H9 (cell line): ENCODE measurements at regions not wholly inside any gene's neighbourhood (a gene's known extent, or its start where the extent isn't known, plus 50 kb on each side); places are given as distances from the start of the nearest gene placed in this dataset.

Experiments used
- DNase-seq: peaks from one replicate; pipeline ENCODE4 v3.0.0-alpha.2; 2017
- H2AFZ ChIP-seq: one replicate; pipeline ENCODE4 v1.6.1; 2013; ENCODE audit warnings: mild to moderate bottlenecking, low read length, control low read depth, moderate library complexity
- H2AK5ac ChIP-seq: 2 replicates; pipeline ENCODE4 v1.6.1; 2013; ENCODE audit warnings: low read length, control low read depth, mixed read lengths; ENCODE audit not compliant: insufficient read length
- H2BK120ac ChIP-seq: one replicate; pipeline ENCODE4 v1.6.1; 2013; ENCODE audit warnings: low read depth, mild to moderate bottlenecking, low read length, control low read depth, inconsistent platforms; ENCODE audit not compliant: poor library complexity, severe bottlenecking
- H2BK12ac ChIP-seq: 2 replicates; pipeline ENCODE4 v1.6.1; 2013; ENCODE audit warnings: low read length, control low read depth, mixed read lengths, low read depth; ENCODE audit not compliant: insufficient read length
- H2BK15ac ChIP-seq: 2 replicates; pipeline ENCODE4 v1.6.1; 2013; ENCODE audit warnings: low read depth, low read length, control low read depth
- H2BK20ac ChIP-seq: one replicate; pipeline ENCODE4 v1.6.1; 2013; ENCODE audit warnings: low read depth, mild to moderate bottlenecking, low read length, control low read depth, inconsistent platforms; ENCODE audit not compliant: poor library complexity, severe bottlenecking
- H2BK5ac ChIP-seq: 2 replicates; pipeline ENCODE4 v1.6.1; 2013; ENCODE audit warnings: low read length, control low read depth, mixed read lengths; ENCODE audit not compliant: insufficient read length
- H3K14ac ChIP-seq: 2 replicates; pipeline ENCODE4 v1.6.1; 2013; ENCODE audit warnings: low read length, control low read depth; ENCODE audit not compliant: insufficient read depth
- H3K18ac ChIP-seq: 2 replicates; pipeline ENCODE4 v1.6.1; 2013; ENCODE audit warnings: low read depth, mild to moderate bottlenecking, mixed read lengths, low read length, control low read depth; ENCODE audit not compliant: insufficient read length
- H3K23ac ChIP-seq: 2 replicates; pipeline ENCODE4 v1.6.1; 2013; ENCODE audit warnings: low read length, control low read depth, mixed read lengths, low read depth; ENCODE audit not compliant: insufficient read length
- H3K23me2 ChIP-seq: 2 replicates; pipeline ENCODE4 v1.6.1; 2013; ENCODE audit warnings: low read depth, mild to moderate bottlenecking, mixed read lengths, low read length, control low read depth; ENCODE audit not compliant: insufficient read length, poor library complexity, severe bottlenecking
- H3K27ac ChIP-seq: 2 replicates; pipeline ENCODE4 v1.5.1; 2013; ENCODE audit warnings: low read length, control low read depth, mixed read lengths, low read depth; ENCODE audit not compliant: insufficient read length
- H3K27me3 ChIP-seq: 2 replicates; pipeline ENCODE4 v1.6.1; 2013; ENCODE audit warnings: low read length, control low read depth, inconsistent platforms; ENCODE audit not compliant: insufficient read depth
- H3K4ac ChIP-seq: 2 replicates; pipeline ENCODE4 v1.6.1; 2013; ENCODE audit warnings: low read depth, mild to moderate bottlenecking, control low read depth, inconsistent platforms, low read length, moderate library complexity
- H3K4me1 ChIP-seq: 2 replicates; pipeline ENCODE4 v1.6.1; 2013; ENCODE audit warnings: low read length, control low read depth, inconsistent platforms; ENCODE audit not compliant: insufficient read depth
- H3K4me2 ChIP-seq: 2 replicates; pipeline ENCODE4 v1.6.1; 2013; ENCODE audit warnings: low read length, control low read depth, mixed read lengths; ENCODE audit not compliant: insufficient read length, insufficient read depth
- H3K56ac ChIP-seq: 2 replicates; pipeline ENCODE4 v1.6.1; 2013; ENCODE audit warnings: low read depth, mild to moderate bottlenecking, mixed read lengths, low read length, control low read depth; ENCODE audit not compliant: insufficient read length
- H3K79me1 ChIP-seq: 2 replicates; pipeline ENCODE4 v1.6.1; 2013; ENCODE audit warnings: low read depth, mild to moderate bottlenecking, moderate library complexity, low read length, control low read depth, inconsistent platforms; ENCODE audit not compliant: insufficient read depth, poor library complexity, severe bottlenecking
- H3K79me2 ChIP-seq: 2 replicates; pipeline ENCODE4 v1.6.1; 2013; ENCODE audit warnings: low read length, control low read depth, inconsistent platforms; ENCODE audit not compliant: insufficient read depth
- H3K9ac ChIP-seq: 2 replicates; pipeline ENCODE4 v1.6.1; 2013; ENCODE audit warnings: low read length, control low read depth, mixed read lengths; ENCODE audit not compliant: insufficient read length; ENCODE audit errors: extremely low read depth
- H3K9me3 ChIP-seq: one replicate; pipeline ENCODE4 v1.6.1; 2013; ENCODE audit warnings: low read depth, low read length, inconsistent platforms; ENCODE audit not compliant: control insufficient read depth
- H3T11ph ChIP-seq: one replicate; pipeline ENCODE4 v1.6.1; 2013; ENCODE audit warnings: mild to moderate bottlenecking, low read length, control low read depth, inconsistent platforms
- H4K20me1 ChIP-seq: one replicate; pipeline ENCODE4 v1.6.1; 2013; ENCODE audit not compliant: control insufficient read depth, insufficient read length, insufficient read depth
- H4K5ac ChIP-seq: 2 replicates; pipeline ENCODE4 v1.6.1; 2013; ENCODE audit warnings: low read depth, mild to moderate bottlenecking, mixed read lengths, low read length, control low read depth; ENCODE audit not compliant: insufficient read length
- H4K8ac ChIP-seq: replicated peaks from 2 replicates; pipeline ENCODE4 v1.6.1; 2013; ENCODE audit warnings: low read length, control low read depth, mixed read lengths, low read depth; ENCODE audit not compliant: insufficient read length
- H4K91ac ChIP-seq: 2 replicates; pipeline ENCODE4 v1.6.1; 2013; ENCODE audit warnings: low read depth, mild to moderate bottlenecking, moderate library complexity, mixed read lengths, low read length, control low read depth; ENCODE audit not compliant: insufficient read length
- H3K27ac Mint-ChIP-seq, 3 experiments: 2 replicates in 2 of 3; 3 replicates in 1 of 3; pipeline ENCODE4 v1.8.0; 2020 to 2021; ENCODE audit warnings: mixed read lengths in 3 of 3, mild to moderate bottlenecking in 1 of 3, moderate library complexity in 1 of 3
- H3K27me3 Mint-ChIP-seq: 2 replicates; pipeline ENCODE4 v1.8.0; 2021; ENCODE audit warnings: low read depth, mild to moderate bottlenecking, moderate library complexity, mixed read lengths
- H3K36me3 Mint-ChIP-seq, 3 experiments: 2 replicates in 2 of 3; 3 replicates in 1 of 3; pipeline ENCODE4 v1.8.0; 2020 to 2021; ENCODE audit warnings: low read depth in 3 of 3, mixed read lengths in 3 of 3; ENCODE audit not compliant: insufficient read depth in 1 of 3
- H3K4me1 Mint-ChIP-seq, 2 experiments: 2 replicates each; pipeline ENCODE4 v1.8.0; 2020; ENCODE audit warnings: mixed read lengths in 2 of 2
- H3K4me3 Mint-ChIP-seq, 2 experiments: 2 replicates in 1 of 2; 3 replicates in 1 of 2; pipeline ENCODE4 v1.8.0; 2020 to 2021; ENCODE audit warnings: mild to moderate bottlenecking in 2 of 2, mixed read lengths in 2 of 2, moderate library complexity in 1 of 2
- H3K9me3 Mint-ChIP-seq, 2 experiments: 2 replicates in 1 of 2; 3 replicates in 1 of 2; pipeline ENCODE4 v1.8.0; 2020; ENCODE audit warnings: mild to moderate bottlenecking in 2 of 2, mixed read lengths in 2 of 2, moderate library complexity in 1 of 2
- CTCF ChIP-seq: fragments of 200-600 bp; sonication (generic); conservative IDR thresholded peaks from 3 replicates; pipeline ENCODE4 v1.8.0; 2021; ENCODE audit warnings: antibody characterized with exemption, mild to moderate bottlenecking
- WGBS: extraction: QIAGEN DNeasy Blood & Tissue Kit; methylation state at CpG from one replicate; pipeline ENCODE4 v1.1.7; 2013; ENCODE audit warnings: missing lambda C conversion rate, low lambda C conversion rate, mixed read lengths; ENCODE audit not compliant: insufficient read length; ENCODE audit errors: extremely low coverage; 5-methylcytosine and 5-hydroxymethylcytosine counted together

- Histone ChIP-seq H3K4ac (no peak overlapping the region), H3K56ac (no peak overlapping the region), H3T11ph (no peak overlapping the region), H4K5ac (no peak overlapping the region), H3K79me2 (no peaks in the 10 kb centered on the region), H2BK20ac (no peak overlapping the region), H3K27ac (no peak overlapping the region), H2AFZ (no peak overlapping the region), H3K79me1 (no peaks in the 10 kb centered on the region), H3K23me2 (no peaks in the 10 kb centered on the region), H2BK5ac (no peak overlapping the region), H3K9me3 (no peaks in the 10 kb centered on the region), H3K27me3 (no peaks in the 10 kb centered on the region), H2AK5ac (no peak overlapping the region), H4K91ac (no peak overlapping the region), H3K4me2 (no peak overlapping the region), H3K23ac (no peak overlapping the region), H3K14ac (no peak overlapping the region), H4K8ac (no peak overlapping the region), H3K9ac (no peak overlapping the region), H2BK12ac (no peak overlapping the region), H3K18ac (no peak overlapping the region), H3K4me1 (no peaks in the 10 kb centered on the region), H4K20me1 (no peaks in the 10 kb centered on the region), H2BK15ac (no peak overlapping the region), H2BK120ac (no peak overlapping the region)
- peaks cover 0 to 4% (median 0%) of the 10 kb centered on the region in 3 experiments; a peak in 1 of 7 replicates for H3K36me3 Mint-ChIP-seq
- TF ChIP-seq CTCF, result no peak
- H3K4me3 Mint-ChIP-seq, result no peak overlapping the region
- no peaks in the 10 kb centered on the region for H3K27me3 Mint-ChIP-seq
- no peak overlapping the region for H3K27ac Mint-ChIP-seq
- no CpG with 5 or more reads among the region's 60 CpGs for WGBS
- H3K9me3 Mint-ChIP-seq, result peaks cover 3 to 9% of the 10 kb centered on the region in 2 experiments; a peak in 4 of 5 replicates
- peaks cover 4% of the 10 kb centered on the region in 2 experiments; a peak in 3 of 4 replicates for H3K4me1 Mint-ChIP-seq
- no peak for DNase-seq
Measured at GRCh38 chr14:44798386-44799242, 163.1 kb downstream of the KLHL28 start.
